Body of pancreas (tissue), 4 donors: ENCODE measurements at regions not wholly inside any gene's neighbourhood (a gene's known extent, or its start where the extent isn't known, plus 50 kb on each side); places are given as distances from the start of the nearest gene placed in this dataset.

ENCODE experiments used
- POLR2A ChIP-seq, 3 donors: fragments of 450-650 bp; IDR thresholded peaks; one replicate each; pipeline ENCODE4 v1.6.1; 2016; ENCODE audit warnings: antibody characterized with exemption in 3 of 3, mild to moderate bottlenecking in 2 of 3
- TF ChIP-seq, protein P1 (sequence below), 7 experiments: fragments of 450-650 bp in 4 of 7; fragments of 200-600 bp in 3 of 7; sonication (generic) in 3 of 7; IDR thresholded peaks; one replicate each; pipeline ENCODE4 v1.5.1; 2016 to 2019; ENCODE audit warnings: antibody characterized with exemption in 7 of 7

DNA sequence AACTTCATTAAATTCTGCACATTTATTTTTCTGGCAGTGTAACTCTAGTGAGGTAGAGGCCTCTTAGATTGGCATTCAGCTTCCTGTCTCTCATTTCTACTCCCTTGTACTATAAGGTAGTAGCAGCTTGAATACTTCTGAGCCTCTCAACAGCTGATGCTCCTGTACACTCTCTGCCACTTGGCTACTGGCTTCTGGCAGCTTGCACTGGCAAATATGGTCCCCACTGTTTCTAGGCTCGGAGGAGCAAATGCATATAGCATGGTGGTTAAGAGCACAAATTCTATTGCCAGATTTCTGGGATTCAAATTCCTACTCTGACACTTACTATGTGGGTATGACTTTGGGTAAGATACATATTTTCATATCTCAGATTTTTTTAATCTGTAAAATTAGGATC lies 292.8 kb upstream of the ADGRB3 start:
- TF ChIP-seq, protein P1, sequence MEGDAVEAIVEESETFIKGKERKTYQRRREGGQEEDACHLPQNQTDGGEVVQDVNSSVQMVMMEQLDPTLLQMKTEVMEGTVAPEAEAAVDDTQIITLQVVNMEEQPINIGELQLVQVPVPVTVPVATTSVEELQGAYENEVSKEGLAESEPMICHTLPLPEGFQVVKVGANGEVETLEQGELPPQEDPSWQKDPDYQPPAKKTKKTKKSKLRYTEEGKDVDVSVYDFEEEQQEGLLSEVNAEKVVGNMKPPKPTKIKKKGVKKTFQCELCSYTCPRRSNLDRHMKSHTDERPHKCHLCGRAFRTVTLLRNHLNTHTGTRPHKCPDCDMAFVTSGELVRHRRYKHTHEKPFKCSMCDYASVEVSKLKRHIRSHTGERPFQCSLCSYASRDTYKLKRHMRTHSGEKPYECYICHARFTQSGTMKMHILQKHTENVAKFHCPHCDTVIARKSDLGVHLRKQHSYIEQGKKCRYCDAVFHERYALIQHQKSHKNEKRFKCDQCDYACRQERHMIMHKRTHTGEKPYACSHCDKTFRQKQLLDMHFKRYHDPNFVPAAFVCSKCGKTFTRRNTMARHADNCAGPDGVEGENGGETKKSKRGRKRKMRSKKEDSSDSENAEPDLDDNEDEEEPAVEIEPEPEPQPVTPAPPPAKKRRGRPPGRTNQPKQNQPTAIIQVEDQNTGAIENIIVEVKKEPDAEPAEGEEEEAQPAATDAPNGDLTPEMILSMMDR (IDR thresholded peaks at IDR 0.05) = no peak
- TF ChIP-seq POLR2A (IDR thresholded peaks at IDR 0.05) = no peak
